Stimulated activated CD4-positive, alpha-beta T cell treated with anti-CD3 and anti-CD28 coated beads, Interleukin-1b, Interleukin-23, amount 100 ng/mL, for 48 hours (primary cell): ENCODE measurements at regions not wholly inside any gene's neighbourhood (a gene's known extent, or its start where the extent isn't known, plus 50 kb on each side); places are given as distances from the start of the nearest gene placed in this dataset.

Experiments
- DNase-seq: peaks from one replicate; pipeline ENCODE4 v3.0.0-alpha.2; 2020

DNA sequence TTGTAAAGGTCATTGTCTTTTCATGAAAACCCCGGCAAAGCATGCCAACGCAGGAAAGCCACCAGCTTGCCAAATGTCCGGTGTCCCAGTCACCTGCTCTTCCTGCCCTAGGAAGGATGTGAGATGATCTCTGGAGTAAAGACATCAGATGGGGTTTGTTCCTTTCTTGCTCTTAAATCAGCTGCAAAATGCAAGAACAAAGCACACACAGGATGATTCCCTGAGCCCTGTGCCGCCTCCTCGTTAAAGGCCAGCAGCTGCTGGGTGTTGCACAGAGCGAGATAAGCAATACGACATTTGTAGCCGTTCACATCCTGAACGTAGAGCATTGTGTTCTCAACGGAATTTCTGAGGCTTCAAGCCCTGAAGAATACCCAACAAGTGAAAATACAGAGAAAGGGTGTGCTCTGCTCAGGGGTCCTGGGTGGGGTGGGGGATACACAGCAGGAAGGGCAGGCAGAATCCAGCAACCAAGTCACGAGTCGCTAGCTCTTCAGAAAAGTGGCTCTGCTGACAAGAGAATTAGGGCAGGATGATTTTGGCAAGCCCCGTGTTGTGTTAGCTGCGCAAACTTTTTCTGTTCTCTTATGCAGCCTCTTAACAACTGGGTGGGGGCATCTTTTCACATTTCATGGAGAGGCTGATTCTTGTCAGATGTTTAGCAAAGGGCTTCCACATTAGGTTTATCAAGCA, 229.2 kb upstream of the MAP3K1 start:
- no peak for DNase-seq

DNA sequence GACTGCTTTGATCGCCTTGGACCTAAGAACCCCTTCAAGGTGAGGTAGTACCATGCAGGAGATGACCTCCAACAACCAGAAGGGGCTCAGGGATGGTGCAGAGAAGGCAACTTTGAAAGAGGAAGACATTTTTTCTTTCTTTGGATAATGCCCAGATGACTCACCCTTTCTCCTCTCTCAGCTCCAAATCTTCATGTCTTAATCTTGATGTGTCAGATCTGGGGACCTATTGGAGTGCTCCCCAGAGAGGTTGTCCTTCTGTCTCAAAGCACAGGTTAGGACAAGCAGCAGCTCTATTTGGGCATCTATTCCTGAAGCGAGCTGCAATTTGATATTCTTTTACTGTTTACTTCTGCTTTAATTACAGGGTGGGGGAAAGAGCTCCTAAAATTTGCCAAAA, 229.9 kb upstream of the MAP3K1 start:
- no peak for DNase-seq

DNA sequence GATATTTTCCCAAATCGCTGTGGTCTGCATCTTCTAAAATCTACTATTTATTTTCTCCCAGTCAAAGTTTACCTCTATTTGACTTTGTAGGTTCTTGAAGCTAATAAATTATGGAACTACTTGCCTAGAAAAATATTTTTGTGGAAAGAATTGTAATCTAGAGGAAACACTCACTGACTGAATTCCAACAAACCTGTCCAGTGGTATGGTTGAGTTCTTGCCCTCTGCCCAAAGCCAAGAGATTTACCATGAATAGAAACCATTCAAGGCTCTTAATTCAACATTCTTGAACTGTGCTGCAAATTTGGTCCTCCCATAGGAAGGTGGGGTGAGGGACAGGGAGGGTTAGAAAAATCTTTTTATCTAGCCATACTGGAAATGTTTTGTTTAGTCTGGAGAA, 233.9 kb upstream of the MAP3K1 start:
- no peak for DNase-seq

DNA sequence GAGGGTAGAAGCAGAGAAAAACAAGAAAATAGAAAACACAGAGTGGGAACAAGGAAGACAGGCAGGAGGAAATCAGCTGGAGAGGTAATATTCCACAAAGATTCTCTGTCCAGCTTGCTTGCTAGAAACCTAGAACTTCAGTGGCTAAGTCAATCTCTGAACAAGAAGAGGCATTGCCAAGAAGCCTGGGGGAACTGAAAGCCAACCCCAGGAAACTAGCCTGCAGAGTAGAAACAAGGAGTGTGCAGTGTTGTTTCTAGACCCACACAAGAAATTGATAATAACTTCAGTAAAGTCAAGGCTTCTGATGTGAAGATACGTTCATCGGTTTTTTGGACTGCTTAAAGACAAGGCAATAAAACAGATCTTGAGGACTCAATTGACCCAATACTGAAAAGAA, 234.5 kb upstream of the MAP3K1 start:
- no peak for DNase-seq

DNA sequence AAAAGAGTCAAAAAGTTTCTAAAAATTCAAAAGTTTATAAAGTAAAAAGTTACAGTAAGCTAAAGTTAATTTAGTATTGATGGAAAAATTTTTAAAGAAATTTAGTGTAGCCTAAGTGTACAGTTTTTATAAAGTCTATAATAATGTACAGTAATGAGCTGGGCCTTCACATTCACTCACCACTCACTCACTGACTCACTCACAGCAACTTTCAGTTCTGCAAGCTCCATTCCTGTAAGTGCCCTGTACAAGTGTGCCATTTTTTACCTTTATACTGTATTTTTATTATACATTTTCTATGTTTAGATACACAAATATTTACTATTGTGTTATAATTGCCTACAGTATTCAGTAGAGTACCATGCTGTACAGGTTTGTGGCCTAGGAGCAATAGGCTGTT, 239.5 kb upstream of the MAP3K1 start:
- DNase-seq = no peak

DNA sequence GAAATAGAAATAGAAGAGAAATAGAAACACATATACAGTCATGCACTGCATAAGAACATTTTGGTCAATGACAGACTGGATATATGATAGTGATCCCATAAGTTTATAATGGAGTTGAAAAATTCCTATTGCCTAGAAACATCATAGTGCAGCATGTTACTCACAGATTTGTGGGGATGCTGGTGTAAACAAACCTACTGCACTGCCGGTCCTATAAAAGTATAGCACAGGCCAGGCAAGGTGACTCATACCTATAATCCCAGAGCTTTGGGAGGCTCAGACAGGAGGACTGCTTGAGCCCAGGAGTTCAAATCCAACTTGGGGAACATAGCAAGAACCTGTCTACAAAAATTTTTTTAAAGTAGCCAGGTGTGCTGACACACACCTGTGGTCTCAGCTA, 240.6 kb upstream of the MAP3K1 start:
- no peak for DNase-seq

DNA sequence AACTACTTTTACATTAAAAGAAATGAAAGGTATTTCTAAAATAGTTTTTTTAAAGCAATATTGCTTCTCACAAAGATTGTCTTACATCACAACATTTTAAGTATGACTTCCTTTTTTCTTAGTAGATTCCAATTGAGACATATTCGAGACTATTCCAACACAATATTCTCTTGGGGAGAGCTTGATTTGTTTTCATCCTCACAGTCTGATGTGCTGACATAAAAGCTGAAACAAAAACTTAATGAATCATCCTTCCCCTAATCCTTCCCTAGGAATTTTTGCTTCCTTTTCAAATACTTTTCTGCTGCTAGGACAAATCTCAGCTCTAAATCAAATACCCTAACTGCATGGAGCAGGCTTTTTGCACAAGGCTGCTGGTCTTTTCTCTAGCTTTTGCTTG, 245.8 kb upstream of the MAP3K1 start:
- DNase-seq = no peak

DNA sequence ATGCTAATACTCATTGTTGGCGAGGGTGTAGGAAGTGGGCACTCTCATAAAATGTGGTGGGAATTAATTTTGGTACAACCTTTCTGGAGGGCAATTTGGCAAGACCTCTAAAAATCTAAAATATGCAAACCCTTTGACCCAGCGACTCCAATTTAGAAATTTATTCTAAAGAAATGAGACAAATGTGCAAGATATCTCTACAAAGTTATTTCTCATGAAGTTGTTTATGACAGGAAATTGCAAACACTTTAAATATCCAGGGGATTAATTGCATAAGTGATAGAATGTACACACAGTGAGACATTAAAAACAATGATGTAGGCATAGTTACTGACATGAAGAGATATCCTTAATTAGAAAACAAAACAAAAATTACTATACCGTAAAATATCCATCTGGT, 246.3 kb upstream of the MAP3K1 start:
- DNase-seq = no peak

DNA sequence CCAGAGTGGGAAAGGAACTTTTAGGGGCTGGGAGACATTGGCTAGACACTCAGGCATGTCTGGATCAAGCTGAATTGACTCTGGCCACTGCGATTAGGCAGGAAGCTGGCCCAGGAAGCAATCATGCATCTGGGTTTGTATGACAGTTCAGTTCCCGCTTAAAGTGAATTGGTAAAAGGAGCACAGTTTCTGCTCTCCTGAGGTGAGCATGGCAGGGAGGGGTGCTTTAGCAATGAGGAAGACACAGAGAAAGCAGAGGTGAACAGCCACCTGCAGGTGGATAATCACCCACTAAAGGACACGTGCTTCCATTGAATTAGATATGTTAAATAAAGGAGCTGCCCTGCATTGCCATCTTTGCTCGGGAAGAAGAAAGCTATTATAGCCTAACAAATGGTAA, 248.1 kb upstream of the MAP3K1 start:
- DNase-seq = no peak

DNA sequence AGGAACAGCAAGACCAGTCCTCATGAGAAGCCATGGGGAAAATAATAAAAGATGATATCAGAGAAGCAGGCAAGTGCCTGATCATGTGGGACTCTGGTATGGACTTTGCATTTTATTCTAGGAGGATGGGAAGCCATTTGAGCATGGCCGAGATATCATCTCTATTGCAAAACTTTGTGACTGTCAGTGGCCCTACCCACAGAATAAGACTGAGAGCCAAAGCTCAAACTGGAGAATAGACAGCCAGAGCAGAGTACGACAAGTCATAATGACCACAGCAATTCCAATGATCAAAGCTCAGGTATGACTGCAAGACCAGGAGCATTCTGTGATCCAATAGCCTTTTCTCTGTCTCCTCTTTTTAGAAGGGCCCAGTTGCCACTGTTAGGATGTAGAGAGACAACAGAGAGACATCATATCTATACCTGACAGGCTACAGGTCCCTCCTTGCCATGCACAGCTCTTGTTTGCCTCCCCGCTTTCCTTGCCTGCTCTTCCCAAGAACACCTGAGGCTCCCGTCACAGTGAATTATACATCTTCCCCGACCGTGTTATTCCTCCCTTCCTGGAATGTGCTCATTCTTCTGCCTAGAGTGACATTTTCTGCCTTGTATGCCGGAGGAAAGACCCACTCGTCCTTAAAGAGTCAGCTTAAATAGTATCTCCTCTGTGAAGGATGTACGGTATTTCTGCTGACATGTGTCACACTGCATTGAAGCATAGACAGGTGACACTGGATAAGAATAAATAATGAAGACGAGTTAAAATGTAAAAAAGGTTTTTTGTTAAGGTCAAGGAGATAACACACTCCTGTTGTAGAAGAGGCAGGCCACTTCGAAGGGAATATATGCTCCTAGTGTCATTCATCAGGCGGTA, 248.7 kb upstream of the MAP3K1 start:
- DNase-seq = no peak

DNA sequence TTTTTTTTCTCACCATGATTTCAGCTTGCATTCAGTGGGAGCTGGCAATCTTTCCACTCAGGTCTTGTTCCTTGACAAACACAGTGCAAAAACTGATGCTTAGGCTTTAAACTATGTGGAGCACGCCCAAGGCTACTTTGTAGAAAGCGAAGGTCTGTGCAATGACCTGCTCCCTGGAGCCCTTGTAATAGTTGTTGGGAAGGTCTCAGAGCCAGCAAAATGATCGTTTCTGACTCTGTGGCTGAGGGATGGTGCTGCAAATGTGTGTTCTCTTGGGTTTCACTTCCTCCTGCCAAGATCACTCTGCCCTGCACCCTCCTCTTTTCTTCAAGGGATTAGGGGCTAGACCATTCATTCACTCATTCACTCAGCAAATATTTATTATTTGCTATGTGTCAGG, 249.7 kb upstream of the MAP3K1 start:
- no peak for DNase-seq

DNA sequence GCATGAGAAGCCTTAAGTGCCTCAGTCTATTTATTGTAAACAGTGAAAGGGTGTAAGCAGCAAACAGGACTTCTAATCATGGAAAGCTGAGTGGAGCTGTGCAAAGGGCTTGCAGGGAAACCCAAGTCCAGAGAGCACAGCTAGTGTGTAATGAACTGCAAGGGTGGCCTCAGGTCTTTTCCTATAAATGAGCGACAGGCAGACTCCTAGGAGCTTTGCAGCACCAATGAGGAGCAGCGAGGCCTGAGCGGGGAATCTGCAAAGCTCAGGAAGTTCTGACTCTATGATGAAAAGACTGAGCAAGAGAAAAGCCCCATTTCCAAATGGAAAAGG, 250.1 kb upstream of the MAP3K1 start:
- no peak for DNase-seq

DNA sequence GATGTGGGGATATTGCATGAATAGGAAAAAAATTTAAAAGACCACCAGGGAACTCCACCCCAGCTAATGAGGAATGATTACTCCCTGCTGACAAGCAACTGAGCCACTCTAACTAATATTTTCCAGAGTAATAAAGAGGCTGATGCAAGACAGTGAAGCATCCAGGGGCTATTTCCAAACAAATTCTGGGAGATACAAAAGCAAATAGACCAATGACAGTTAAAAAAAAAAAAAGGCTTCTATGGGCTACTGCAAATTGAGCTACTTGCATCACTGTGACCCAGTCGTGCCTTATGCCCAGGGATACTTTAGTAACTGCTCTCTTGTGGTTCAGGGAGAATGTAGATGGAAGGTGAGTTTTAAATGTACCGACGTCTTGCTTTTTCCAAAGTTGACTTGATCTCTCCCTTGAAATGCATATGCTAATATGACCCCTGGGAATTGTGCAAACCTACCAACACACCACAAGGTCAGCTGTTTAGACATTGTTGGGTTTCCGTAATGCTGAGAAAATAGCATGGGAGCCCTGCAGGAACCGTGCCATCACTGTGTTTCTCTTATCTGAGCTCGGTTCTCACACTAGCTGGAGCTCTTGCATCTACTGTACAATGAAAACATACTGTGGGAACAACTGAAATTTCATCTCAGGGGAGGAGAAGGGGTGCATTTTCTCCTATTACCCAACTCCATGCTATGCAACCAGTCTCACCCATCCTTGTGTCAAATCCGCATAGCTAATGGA, 250.6 kb upstream of the MAP3K1 start:
- DNase-seq = no peak

DNA sequence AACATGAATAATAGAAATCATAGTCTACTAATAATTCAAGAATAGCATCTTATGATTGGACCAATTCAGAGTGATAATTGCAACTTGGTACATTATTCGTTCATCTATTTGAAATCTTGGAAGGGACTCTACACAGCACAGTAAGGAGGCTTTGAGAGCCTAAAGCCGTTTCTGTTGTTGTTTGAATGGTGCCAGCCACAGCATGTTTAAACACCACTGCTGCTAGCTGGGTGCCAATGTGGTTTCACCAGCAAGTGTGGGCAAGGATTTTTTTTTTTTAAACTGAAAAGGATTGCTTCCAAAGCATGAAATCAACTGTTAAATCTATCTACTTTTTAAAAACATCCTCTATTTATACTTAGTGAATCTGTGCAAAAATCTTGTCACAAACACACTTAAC, 253.9 kb upstream of the MAP3K1 start:
- DNase-seq = no peak

DNA sequence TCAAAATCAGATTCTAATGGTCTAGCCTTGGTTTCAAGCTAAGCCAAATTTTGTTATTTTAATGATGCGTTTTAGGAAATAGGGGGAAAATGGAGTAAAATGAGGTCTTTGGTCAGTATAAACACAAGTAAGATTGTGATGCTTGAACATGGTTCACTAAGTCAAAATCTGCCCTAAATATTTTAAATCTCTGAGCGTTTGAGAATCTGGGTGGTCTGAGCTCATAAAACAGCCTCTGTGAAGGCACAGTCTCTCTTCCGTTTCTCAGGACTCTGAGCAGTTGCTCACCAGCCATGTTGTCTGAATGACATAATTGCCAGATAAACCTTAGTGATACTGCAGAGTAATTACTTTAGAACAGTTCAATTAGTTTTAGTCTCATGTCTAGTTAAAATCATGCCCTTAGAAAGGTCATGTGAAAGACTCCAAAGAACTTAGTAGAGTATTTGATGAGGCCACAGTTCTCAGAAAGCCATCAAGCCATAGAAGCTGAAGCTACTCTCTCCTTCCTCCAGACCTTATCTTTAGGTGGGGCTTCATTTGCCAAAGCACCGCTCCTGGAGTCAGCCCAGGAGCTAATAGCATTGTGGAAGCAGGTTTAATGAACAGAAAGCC, 257.1 kb upstream of the MAP3K1 start:
- DNase-seq = no peak

DNA sequence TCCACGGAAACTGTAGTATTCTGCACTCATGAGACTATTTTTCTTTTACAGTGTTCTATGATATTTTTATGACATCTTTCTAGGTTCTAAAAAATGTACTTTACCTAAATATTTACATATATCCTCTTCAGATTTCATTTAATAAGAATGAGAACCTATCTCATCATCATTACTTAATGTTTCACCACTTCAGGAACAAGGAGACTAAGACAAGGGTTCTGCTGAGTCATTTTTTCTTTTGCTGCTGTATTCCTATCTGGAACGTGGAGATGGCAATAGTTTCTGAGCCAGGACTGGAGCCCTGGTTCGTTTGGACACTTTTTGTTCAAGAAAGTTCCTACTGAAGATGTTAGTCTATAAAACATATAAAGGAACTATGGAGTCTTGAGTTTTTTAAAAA, 258.2 kb upstream of the MAP3K1 start:
- no peak for DNase-seq

DNA sequence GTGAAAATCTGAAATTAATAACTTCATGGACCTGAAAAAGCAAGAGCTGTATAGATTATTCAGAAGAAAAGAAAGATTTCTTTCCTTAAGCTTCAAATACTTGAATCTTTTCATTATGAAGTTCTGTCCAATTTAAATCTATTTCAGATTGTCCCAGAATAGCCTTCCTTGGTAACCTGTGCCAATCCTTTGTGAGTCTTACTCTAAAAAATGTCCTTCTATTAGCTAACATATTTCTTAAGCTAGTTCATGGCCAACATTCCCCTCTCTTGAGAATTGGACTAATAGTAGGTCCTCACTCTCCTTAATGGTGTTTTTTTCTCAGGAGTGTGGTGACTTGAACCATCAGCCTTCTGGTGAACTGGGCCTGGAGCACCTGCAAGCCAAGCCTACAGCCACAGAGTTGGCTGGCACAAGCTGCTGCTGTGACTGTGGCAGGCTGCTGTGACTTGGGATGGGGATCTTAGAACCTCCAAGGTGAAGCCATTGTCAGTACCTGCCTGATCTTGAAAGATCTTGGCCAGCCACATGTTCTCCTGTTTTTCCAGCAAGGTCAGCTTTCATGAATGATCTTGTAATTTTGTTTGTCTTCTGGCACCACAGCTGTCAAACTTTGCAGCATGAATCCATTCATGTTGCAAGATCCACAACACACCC, 262.6 kb upstream of the MAP3K1 start:
- no peak for DNase-seq

DNA sequence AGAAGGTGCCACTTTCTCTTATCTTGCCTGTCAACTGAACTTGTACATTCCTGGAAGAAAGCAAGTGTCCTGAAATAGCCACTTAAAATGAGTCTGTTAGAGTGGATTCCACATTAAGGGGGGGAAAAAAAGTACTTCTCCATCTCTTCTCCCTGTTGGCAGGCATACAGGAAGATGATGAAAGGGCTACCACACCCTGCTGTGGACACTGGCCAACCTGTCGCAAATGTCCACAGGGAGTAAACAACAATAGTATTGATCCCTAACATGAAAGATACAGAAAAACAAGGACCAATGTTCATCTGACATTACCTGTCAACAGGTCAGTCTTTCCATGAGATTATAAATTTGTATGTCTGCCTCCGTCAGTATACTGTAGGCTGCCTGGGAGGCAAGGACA, 265.1 kb upstream of the MAP3K1 start:
- no peak for DNase-seq

DNA sequence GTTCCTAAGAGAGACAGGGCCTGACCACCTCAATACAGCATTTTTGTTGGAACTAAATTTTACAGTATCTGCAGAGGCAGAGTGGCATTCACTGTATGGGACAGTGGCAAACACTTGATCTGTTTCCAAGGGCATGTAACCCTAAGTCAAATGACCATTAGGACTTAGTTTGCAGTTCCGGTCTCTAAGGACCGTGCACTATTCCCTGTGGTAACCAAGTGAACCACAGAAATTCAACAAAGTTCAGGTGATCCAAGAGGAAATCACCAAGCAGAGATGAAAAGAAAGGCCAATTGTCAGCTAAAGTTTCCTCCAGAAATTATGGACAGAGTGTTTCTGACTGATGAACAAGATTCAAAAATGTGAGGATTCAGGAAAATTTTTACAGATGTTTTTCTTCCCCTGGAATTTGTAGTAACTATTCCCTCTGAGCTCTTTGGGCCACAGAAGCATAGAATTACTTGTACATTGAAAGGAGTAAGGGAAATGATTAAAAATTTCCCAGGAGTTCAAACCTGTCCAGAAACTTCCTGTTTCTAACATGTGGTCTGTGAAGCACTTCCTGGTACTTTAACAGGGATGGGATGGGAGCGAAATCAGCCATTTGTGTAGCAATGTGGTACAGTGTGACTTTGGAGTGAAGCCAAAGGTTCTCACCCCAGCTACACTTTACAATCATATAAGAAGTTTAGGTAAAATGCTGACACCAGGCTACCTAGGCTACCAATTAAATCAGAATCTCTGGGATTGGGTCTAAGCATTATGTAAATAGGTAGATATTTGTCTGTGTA, 266.1 kb upstream of the MAP3K1 start:
- DNase-seq = no peak

DNA sequence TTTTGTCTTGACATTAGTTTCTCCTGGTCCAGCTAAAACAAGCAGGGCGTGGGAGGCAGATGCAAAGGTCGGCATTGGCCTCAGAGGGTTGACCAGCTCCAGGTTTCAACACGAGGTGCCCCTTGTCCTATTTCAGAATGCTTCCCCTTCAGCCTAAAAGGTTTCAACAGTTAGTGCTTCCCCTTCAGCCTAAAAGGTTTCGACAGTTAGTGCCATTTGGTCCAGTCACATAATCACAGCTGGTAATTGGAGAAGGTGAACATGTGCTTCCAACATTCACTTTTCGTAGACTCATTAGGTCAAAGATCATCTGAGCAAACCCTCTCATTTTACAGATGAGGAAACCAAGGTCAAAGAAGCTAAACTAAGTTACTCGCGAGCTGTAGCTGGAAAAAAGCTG, 270.3 kb upstream of the MAP3K1 start:
- DNase-seq = no peak

DNA sequence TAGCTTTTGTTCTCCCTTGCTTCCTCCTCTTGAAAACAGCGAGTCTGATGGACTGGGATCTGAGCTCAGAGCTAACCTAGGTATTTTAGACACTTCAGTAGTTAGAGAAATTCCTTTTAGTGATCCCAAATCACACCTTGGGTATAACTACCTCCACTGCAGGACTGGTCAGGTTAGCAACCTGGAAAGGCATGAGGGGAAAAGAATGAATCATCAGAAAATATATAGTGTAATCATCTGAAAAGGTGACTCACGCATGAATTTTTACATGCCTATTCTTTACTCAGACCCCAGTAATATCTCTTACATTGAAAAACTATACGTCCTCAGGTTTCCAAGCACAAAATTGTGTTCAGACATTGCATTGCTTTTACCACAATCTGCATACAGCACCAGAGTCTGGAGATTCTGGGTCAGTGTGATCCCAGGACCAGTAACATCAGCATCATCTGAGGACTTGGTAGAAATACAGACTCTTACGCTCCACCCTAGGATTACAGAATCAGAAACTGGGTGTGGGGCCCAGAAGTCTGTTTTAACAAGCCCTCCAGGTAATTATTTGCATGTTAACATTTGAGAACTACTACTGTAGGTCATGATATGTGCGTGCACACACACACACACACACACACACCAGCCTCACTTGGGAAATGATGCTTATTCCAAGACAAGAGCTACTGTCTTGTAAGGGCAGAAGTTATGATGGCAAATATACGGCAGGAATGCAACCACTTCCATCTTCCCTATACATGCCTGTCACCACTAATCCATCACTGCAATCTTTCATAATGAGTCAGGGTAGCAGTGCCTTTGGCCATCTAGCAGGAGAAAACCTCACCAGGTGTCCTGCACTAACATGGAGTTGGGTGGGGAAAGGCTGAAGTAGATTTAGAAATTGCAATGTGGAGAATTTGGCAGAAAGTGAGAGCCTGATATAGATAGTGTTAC, 271.6 kb upstream of the MAP3K1 start:
- DNase-seq = no peak
